NCI-H748 treated with DMSO at 0.1 percent for 48 hours (cell line): ENCODE measurements at regions not wholly inside any gene's neighbourhood (a gene's known extent, or its start where the extent isn't known, plus 50 kb on each side); places are given as distances from the start of the nearest gene placed in this dataset.
"Not testable (repeated sequence)": the region's sequence is repeated elsewhere in the genome, so short reads cannot be mapped to it uniquely, and the experiment has no call there.

ENCODE experiments used
- DNase-seq: peaks from one replicate; lab custom pipeline; 2025; lab: John Stamatoyannopoulos, UW

DNA sequence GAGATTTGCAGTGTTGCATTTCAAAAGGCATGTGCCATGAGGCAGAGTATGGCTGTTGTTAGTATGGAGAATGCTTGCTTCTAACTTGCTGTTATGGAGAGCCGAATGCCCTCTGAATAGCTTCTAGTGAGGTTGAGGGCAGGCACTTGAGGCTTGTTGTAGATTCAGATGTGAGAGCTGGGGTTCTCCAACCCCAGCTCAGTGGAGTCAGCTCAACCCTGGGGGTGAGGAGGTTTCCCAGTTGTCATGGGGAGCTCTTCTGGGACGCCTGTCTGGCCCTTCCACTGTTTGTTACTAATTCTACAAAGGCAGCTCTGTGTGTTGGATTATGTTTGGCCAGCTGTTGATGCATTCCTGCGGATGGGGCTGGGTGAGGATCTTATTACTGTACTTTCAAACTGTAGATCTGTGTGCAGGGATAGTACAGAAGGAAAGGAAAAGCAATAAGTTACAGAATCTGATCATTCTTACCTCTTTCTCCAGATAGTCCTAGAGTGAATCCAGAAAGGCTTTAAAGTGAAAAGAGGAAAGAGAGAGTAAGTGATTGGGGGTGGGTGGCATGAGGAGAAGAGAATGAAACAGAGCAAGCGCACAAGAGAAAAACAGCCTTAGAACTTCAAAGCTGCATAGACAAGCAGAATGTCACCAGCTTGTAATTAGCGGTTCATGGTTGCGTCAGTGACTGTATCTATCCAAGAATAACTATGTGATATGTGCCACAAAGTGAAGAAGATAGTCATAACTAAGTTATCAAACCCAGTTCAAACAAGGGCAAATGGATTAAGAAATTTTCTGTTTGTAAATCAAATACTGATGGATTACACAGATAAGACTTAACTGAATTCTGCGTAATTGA, 148.7 kb downstream of the PRL start:
- DNase-seq = peak; percentile 81

GRCh38 chr6:22149096-22149495, 147.7 kb downstream of the PRL start:
- peak; percentile 95 for DNase-seq

- peak; percentile 98 for DNase-seq
These were observed 147.1 kb downstream of the PRL start for GRCh38 chr6:22149501-22150367.

DNA sequence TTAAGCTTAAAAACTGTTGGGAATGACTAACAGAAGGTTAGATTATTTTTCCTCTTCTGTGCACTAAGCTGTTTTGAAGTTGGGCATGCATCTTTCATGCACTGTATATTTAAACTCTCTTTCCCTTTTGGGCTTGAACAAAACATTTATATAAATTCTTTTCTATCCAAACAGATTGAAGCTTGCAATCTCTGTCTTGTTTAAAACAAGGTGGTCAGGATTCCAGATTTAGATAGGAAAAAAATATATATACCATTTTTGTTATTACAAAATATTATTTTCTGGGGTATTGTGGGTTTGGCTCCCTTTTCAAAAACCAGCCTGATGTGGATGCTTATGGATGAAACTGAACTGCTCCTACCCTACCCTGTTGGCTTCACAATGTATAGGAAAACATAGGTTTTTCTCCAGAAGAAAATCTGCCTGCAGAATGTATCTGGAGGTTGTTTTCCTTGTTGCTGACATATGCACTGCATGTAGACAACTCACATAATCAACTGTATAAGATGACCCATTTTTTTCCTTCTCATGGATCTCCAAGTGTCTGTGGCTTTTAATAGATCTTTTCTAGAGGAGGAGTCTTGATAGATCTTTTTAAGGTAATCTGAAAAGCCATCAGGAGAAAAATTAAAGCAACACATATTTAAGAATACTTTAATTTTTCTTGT, 146.3 kb downstream of the PRL start:
- no peak for DNase-seq

GRCh38 chr6:22151892-22152291, 144.9 kb downstream of the PRL start:
- DNase-seq = no peak

DNA sequence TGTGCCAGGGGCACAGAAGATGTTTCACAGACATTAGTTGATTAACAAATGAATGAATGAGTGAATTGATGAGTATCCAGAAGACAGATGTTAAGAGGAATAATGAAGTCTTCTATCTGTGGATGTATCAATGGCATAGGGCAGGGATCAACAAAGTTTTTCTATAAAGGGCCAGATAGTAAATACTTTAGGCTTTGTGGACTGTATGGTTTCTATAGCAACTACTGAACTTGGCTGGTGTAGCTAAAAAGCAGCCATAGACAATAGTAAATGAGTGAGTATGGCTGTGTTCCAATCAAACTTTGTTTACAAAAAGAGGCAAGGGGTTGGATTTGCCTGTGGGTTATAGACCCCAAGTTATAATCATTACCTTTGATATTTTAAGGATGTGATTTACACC, 144.0 kb downstream of the PRL start:
- DNase-seq = peak; percentile 86

- no peak for DNase-seq
These were observed 143.3 kb downstream of the PRL start for GRCh38 chr6:22153384-22154158.

DNA sequence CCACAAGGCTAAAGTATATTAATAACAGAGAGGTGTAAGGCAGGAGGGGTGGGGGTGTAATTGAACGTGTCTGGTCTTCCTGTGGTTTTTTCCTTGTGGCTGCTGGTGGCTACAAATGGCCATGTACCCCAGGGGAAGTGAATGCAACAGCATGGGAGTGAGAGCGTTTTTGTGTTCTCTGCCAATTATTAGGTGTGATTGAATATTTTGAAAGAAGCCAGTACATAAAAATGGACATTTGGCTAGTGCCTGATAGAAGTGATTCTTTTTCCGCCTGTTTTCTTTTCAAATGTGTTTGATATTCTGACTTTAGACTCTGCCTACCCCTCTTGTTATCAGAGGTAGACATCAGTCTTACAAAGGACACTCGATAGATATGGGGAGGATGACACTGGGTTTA, 141.3 kb downstream of the PRL start:
- DNase-seq = no peak

GRCh38 chr6:22157233-22157632, 139.6 kb downstream of the PRL start:
- DNase-seq = no peak

GRCh38 chr6:22164236-22164635, 132.6 kb downstream of the PRL start:
- DNase-seq = no peak

DNA sequence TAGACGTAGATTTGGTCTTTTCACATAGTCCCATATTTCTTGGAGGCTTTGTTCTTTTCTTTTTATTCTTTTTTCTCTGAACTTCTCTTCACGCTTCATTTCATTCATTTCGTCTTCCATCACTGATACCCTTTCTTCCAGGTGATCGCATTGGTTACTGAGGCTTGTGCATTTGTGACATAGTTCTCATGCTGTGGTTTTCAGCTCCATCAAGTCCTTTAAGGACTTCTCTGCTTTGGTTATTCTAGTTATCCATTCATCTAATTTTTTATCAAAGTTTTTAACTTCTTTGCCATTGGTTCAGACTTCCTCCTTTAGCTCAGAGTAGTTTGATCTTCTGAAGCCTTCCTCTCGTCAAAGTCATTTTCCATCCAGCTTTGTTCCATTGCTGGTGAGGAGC, 125.8 kb downstream of the PRL start:
- not testable (repeated sequence) for DNase-seq

DNA sequence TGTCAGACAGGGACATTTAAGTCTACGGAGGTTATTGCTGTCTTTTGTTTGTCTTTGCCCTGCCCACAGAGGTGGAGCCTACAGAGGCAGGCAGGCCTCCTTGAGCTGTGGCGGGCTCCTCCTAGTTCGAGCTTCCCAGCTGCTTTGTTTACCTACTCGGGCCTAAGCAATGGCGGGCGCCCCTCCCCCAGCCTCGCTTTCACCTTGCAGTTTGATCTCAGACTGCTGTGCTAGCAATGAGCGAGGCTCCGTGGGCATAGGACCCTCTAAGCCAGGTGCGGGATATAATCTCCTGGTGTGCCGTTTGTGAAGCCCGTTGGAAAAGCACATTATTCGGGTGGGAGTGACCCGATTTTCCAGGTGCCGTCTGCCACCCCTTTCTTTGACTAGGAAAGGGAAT, 125.0 kb downstream of the PRL start:
- DNase-seq = not testable (repeated sequence)

GRCh38 chr6:22173311-22173710, 123.5 kb downstream of the PRL start:
- DNase-seq = no peak

- DNase-seq = not testable (repeated sequence)
These were observed 116.6 kb downstream of the PRL start for GRCh38 chr6:22180250-22180649.

GRCh38 chr6:22184371-22184770, 112.5 kb downstream of the PRL start:
- no peak for DNase-seq

DNA sequence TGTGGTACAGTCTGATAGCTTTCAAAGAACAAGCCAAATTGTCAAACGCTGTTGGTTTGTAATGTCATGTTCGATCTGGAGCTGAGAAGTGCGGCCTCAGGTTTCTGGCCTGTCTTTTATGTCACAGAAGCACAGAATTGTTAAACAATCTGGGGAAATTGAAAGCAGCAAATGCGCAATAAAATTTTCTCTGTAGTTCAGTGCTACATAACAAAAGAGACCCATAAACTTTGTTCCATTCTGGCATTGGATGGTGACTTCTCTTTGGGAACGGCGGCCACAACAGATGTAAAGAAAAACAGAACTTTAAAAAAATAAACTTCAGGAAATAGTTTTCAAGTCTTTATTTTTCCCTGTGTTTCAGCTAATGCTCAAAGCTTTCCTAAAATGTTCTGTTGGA, 106.9 kb downstream of the PRL start:
- no peak for DNase-seq

DNA sequence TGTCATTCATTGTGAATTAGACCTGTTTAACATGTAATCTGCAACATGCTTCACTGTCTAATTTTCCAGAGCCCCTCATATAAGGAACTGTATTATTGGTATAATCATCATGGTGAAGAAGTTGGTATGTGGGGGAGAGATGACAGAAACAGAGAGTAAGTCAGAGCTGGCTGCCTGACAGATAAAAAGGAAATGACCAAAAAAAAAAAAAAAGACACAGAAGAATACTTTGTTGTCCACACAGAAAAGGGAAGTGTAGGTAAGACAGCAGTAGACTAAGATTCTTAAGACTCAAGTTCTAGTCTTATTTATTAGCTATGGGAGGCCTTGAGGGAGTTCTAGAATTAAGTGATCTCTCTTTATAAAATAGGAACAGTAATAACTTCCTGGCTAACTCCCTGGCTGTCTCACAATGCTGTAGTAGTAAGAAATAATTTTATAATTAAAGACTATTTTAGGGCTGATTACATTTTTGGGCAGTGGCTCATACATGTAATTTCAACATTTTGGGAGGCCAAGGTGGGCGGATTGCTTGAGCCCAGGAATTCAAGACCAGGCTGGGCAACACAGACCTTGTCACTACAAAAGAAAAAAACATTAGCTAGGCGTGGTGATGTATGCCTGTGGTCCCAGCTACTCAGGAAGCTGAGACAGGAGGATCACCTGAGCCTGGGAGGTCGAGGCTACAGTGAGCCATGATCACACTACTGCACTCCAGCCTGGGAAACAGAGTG, 102.5 kb downstream of the PRL start:
- no peak for DNase-seq

DNA sequence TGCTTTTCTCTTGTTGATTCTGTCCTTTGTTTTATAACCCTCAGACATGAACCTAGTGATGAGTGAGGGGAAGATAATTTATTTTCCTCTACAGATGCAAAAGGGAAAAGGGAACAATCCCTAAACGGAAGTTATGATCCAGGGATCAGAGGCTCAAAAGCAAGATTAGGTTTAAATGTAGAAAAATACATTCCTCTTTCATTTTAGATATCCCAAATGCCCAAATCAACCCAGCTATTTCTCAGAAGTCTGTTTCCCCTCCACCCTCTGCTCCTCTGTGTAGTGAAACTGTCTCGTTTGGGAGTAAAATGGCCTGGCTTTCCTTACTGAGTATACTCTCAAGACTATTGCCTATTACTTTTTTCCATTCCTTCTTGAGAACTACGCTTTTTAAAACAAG, 97.1 kb downstream of the PRL start:
- DNase-seq = no peak

DNA sequence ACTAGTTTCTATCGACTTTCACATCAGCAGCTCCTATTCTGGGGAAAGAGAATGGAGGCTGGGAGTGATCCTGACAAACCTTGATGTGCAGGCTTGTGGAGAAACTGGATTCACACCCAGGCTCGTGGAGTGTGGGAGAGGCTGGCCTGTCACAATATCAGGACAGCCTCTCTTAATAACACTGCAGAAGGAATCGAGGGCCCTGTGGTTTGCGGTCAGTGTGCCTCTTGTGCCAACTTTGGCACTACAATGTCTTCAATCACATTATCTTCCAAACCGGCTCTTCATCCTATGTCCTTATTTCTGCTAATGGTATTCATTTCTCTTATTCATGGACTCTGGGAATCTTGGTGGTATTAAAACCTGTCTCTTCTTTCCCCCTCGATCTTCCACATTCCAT, 92.7 kb downstream of the PRL start:
- no peak for DNase-seq

DNA sequence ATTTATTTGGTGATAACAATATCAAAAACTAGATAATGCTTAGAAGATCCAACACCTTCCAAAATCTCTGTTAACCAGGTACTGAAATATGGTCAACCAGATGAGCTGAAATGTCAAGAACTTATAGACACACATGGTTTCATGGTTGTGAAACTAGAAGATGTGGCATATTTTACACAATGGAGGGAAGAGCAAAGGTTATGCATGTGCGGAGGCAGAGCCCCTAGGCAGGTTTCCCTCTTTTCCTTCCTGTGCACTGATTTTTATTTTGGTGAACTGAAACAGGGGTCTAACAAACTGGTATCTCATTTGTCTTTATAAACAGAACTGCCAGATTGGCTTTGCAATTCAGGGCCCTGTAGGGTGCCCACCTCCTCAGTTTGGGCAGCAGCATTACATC, 91.6 kb downstream of the PRL start:
- DNase-seq = no peak

GRCh38 chr6:22206106-22206505, 90.7 kb downstream of the PRL start:
- DNase-seq = no peak
